H1 (cell line): ENCODE measurements at regions not wholly inside any gene's neighbourhood (a gene's known extent, or its start where the extent isn't known, plus 50 kb on each side); places are given as distances from the start of the nearest gene placed in this dataset.

Experiments
- CTCF ChIA-PET: fragments of 300-600 bp; sonication (Branson Sonifier 250); formaldehyde crosslinking; loops from one replicate; lab custom pipeline; 2021; ENCODE audit not compliant: partially characterized antibody; lab: Charles Lee
- POLR2A ChIA-PET: fragments of 300-600 bp; sonication (Branson Sonifier 250); formaldehyde crosslinking; loops from one replicate; lab custom pipeline; 2021; ENCODE audit warnings: inconsistent platforms; ENCODE audit not compliant: partially characterized antibody; lab: Charles Lee
- DNase-seq, 2 experiments: peaks; one replicate each; pipeline versions ENCODE4 v3.0.0 to v3.0.0-alpha.2; 2010 to 2022; ENCODE audit warnings: low spot score in 2 of 2, low read depth in 1 of 2, mixed read lengths in 1 of 2
- FAIRE-seq: peaks from 2 replicates; lab custom pipeline; 2011; peaks lifted over from hg19 to GRCh38; lab: Jason Lieb, UNC
- H2AFZ ChIP-seq: 2 replicates; pipeline ENCODE4 v1.8.1; 2012; ENCODE audit warnings: low read length, inconsistent platforms
- H2AK5ac ChIP-seq: 2 replicates; pipeline ENCODE4 v1.6.1; 2013; ENCODE audit warnings: low read depth, low read length
- H2BK120ac ChIP-seq: replicated peaks from 2 replicates; pipeline ENCODE3; 2013; ENCODE audit warnings: low read depth, low read length, inconsistent platforms
- H2BK12ac ChIP-seq: 2 replicates; pipeline ENCODE4 v1.6.1; 2013; ENCODE audit warnings: low read depth, low read length
- H2BK15ac ChIP-seq: 2 replicates; pipeline ENCODE4 v1.6.1; 2013; ENCODE audit warnings: low read length
- H2BK20ac ChIP-seq: 2 replicates; pipeline ENCODE4 v1.6.1; 2013; ENCODE audit warnings: low read length
- H2BK5ac ChIP-seq: 2 replicates; pipeline ENCODE4 v1.6.1; 2013; ENCODE audit warnings: low read depth, low read length
- H3K14ac ChIP-seq: 2 replicates; pipeline ENCODE4 v1.6.1; 2013; ENCODE audit warnings: inconsistent platforms; ENCODE audit not compliant: insufficient read length
- H3K18ac ChIP-seq: 2 replicates; pipeline ENCODE4 v1.6.1; 2013; ENCODE audit warnings: low read length; ENCODE audit errors: extremely low read depth
- H3K23ac ChIP-seq: 2 replicates; pipeline ENCODE4 v1.6.1; 2013; ENCODE audit warnings: inconsistent platforms; ENCODE audit not compliant: insufficient read length
- H3K23me2 ChIP-seq: 2 replicates; pipeline ENCODE4 v1.6.1; 2013; ENCODE audit warnings: low read depth, low read length
- H3K27ac ChIP-seq: 2 replicates; pipeline ENCODE4 v1.6.1; 2011; ENCODE audit warnings: low read depth, low read length, inconsistent platforms
- H3K27me3 ChIP-seq, 4 experiments: replicated peaks in 1 of 4; 1 replicate in 1 of 4; 2 replicates in 3 of 4; pipeline versions ENCODE4 v1.6.1 to v1.8.1; 2011 to 2013; ENCODE audit warnings: low read length in 3 of 4, mild to moderate bottlenecking in 3 of 4, inconsistent platforms in 2 of 4, mixed read lengths in 2 of 4, moderate library complexity in 1 of 4; ENCODE audit not compliant: control insufficient read depth in 3 of 4, insufficient read depth in 3 of 4; ENCODE audit errors: extremely low read depth in 1 of 4
- H3K36me3 ChIP-seq, 4 experiments: 2 replicates each; pipeline versions ENCODE4 v1.6.1 to v1.8.1; 2011 to 2013; ENCODE audit warnings: mild to moderate bottlenecking in 4 of 4, low read length in 3 of 4, moderate library complexity in 2 of 4, control low read depth in 1 of 4, inconsistent platforms in 1 of 4; ENCODE audit not compliant: insufficient read depth in 4 of 4, control insufficient read depth in 2 of 4
- H3K4ac ChIP-seq: replicated peaks from 2 replicates; pipeline ENCODE3; 2013; ENCODE audit warnings: low read length, low read depth, mixed read lengths, inconsistent platforms; ENCODE audit not compliant: insufficient read length
- H3K4me1 ChIP-seq, 4 experiments: replicated peaks in 1 of 4; 1 replicate in 1 of 4; 2 replicates in 3 of 4; pipeline versions ENCODE4 v1.6.1 to v1.8.1; 2011 to 2013; ENCODE audit warnings: low read length in 3 of 4, inconsistent platforms in 2 of 4, mixed read lengths in 1 of 4; ENCODE audit not compliant: insufficient read depth in 4 of 4, control insufficient read depth in 3 of 4
- H3K4me2 ChIP-seq, 2 experiments: 2 replicates each; pipeline versions ENCODE4 v1.6.1 to v1.8.1; 2011 to 2013; ENCODE audit warnings: low read depth in 2 of 2, low read length in 2 of 2, control low read depth in 1 of 2, inconsistent platforms in 1 of 2, mild to moderate bottlenecking in 1 of 2; ENCODE audit not compliant: insufficient read depth in 1 of 2
- H3K4me3 ChIP-seq, 4 experiments: fragments of 200-600, 300-600 bp in 1 of 4; sonication (generic), shearing (Covaris generic), sonication (Bioruptor Twin) in 1 of 4; 2 replicates each; pipeline versions ENCODE4 v1.5.1 to v1.8.1; 2011 to 2016; ENCODE audit warnings: low read length in 4 of 4, low read depth in 3 of 4, control low read depth in 2 of 4, inconsistent platforms in 2 of 4, mild to moderate bottlenecking in 2 of 4, mixed read lengths in 1 of 4, moderate library complexity in 1 of 4; ENCODE audit not compliant: insufficient read depth in 2 of 4; ENCODE audit errors: extremely low read depth in 1 of 4
- H3K56ac ChIP-seq: replicated peaks from 2 replicates; pipeline ENCODE3; 2013; ENCODE audit warnings: low read depth, mild to moderate bottlenecking, mixed read lengths, low read length, inconsistent platforms; ENCODE audit not compliant: insufficient read length
- H3K79me1 ChIP-seq: 2 replicates; pipeline ENCODE4 v1.6.1; 2013; ENCODE audit warnings: low read depth, low read length, control low read depth
- H3K79me2 ChIP-seq, 2 experiments: 2 replicates each; pipeline versions ENCODE4 v1.6.1 to v1.8.1; 2012 to 2013; ENCODE audit warnings: low read length in 2 of 2, mild to moderate bottlenecking in 2 of 2, inconsistent platforms in 1 of 2; ENCODE audit not compliant: insufficient read depth in 2 of 2, control insufficient read depth in 1 of 2
- H3K9ac ChIP-seq, 4 experiments: replicated peaks in 1 of 4; 1 replicate in 1 of 4; 2 replicates in 3 of 4; pipeline versions ENCODE4 v1.6.1 to v1.8.1; 2011 to 2013; ENCODE audit warnings: low read depth in 3 of 4, low read length in 3 of 4, control low read depth in 2 of 4, mild to moderate bottlenecking in 2 of 4, moderate library complexity in 2 of 4, inconsistent platforms in 1 of 4; ENCODE audit errors: extremely low read depth in 1 of 4
- H3K9me3 ChIP-seq, 2 experiments: 2 replicates each; pipeline versions ENCODE4 v1.6.1 to v1.8.1; 2012 to 2013; ENCODE audit warnings: mild to moderate bottlenecking in 2 of 2, moderate library complexity in 2 of 2, control low read depth in 1 of 2, inconsistent platforms in 1 of 2, low read depth in 1 of 2, low read length in 1 of 2, mixed read lengths in 1 of 2; ENCODE audit not compliant: insufficient read depth in 2 of 2
- H4K20me1 ChIP-seq, 2 experiments: replicated peaks in 1 of 2; 2 replicates each; pipeline versions ENCODE3 to v1.8.1; 2011 to 2013; ENCODE audit warnings: inconsistent platforms in 2 of 2, low read length in 2 of 2, mild to moderate bottlenecking in 1 of 2; ENCODE audit not compliant: insufficient read depth in 2 of 2, control insufficient read depth in 1 of 2
- H4K5ac ChIP-seq: 2 replicates; pipeline ENCODE4 v1.6.1; 2013; ENCODE audit warnings: low read length, low read depth, mixed read lengths, inconsistent platforms; ENCODE audit not compliant: insufficient read length
- H4K8ac ChIP-seq: 2 replicates; pipeline ENCODE4 v1.8.0; 2013; ENCODE audit warnings: mild to moderate bottlenecking, moderate library complexity, low read length, inconsistent platforms; ENCODE audit not compliant: insufficient read depth; ENCODE audit errors: extremely low read depth
- H4K91ac ChIP-seq: replicated peaks from 2 replicates; pipeline ENCODE3; 2013; ENCODE audit warnings: low read length, mixed read lengths, inconsistent platforms; ENCODE audit not compliant: insufficient read length
- CBX8 ChIP-seq: fragments of 300-800, 300-1000 bp; sonication (generic); IDR thresholded peaks from 2 replicates; pipeline ENCODE4 v1.7.1; 2016; ENCODE audit warnings: low read depth, low read length, borderline replicate concordance
- HDAC2 ChIP-seq, 2 experiments: fragments of 300-600 bp in 1 of 2; sonication (generic) in 1 of 2; IDR thresholded peaks; 2 replicates each; pipeline ENCODE4 v1.6.1; 2011 to 2012; ENCODE audit warnings: low read depth in 2 of 2, low read length in 2 of 2, mild to moderate bottlenecking in 2 of 2, moderate library complexity in 2 of 2, borderline replicate concordance in 1 of 2, inconsistent platforms in 1 of 2
- SP2 ChIP-seq: IDR thresholded peaks from 2 replicates; pipeline ENCODE4 v1.6.1; 2012; ENCODE audit warnings: mild to moderate bottlenecking, low read length, inconsistent platforms
- WGBS, 2 experiments: shearing (Covaris generic) in 1 of 2; methylation state at CpG; one replicate each; pipeline versions ENCODE4 v1.1.6 to v1.1.7; 2013 to 2015; ENCODE audit warnings: low lambda C conversion rate in 2 of 2, mixed read lengths in 2 of 2, inconsistent platforms in 1 of 2, low coverage in 1 of 2, missing lambda C conversion rate in 1 of 2; ENCODE audit not compliant: insufficient replicate concordance in 2 of 2, insufficient coverage in 1 of 2, insufficient read length in 1 of 2; ENCODE audit errors: extremely low coverage in 1 of 2, missing lambda C conversion rate in 1 of 2; 5-methylcytosine and 5-hydroxymethylcytosine counted together

GRCh38 chr9:75671354-75671753 lies 219.1 kb upstream of the PCSK5 start (continued):
- no peak for TF ChIP-seq CBX8

GRCh38 chr9:75672478-75672877 lies 218.0 kb upstream of the PCSK5 start:
- ChIA-PET POLR2A (no interaction called here), CTCF (no interaction called here)
- no peaks in the 10 kb centered on the region for H3K79me2 ChIP-seq
- FAIRE-seq = no peak
- H4K91ac ChIP-seq = no peak overlapping the region
- DNase-seq = no peak
- no peak overlapping the region for H3K27ac ChIP-seq
- H4K20me1 ChIP-seq = no peaks in the 10 kb centered on the region
- no peak overlapping the region for H3K9ac ChIP-seq
- no peak overlapping the region for H3K4me3 ChIP-seq
- H3K23me2 ChIP-seq = no peaks in the 10 kb centered on the region
- H3K23ac ChIP-seq = no peak overlapping the region
- no peaks in the 10 kb centered on the region for H3K36me3 ChIP-seq
- H3K4ac ChIP-seq = no peak overlapping the region
- H2AFZ ChIP-seq = no peak overlapping the region
- H2BK20ac ChIP-seq = no peak overlapping the region
- no peak overlapping the region for H2BK12ac ChIP-seq
- no peak overlapping the region for H4K5ac ChIP-seq
- H2BK15ac ChIP-seq = no peak overlapping the region
- WGBS, 2 experiments = 100% methylated on average over 1 of the region's 1 CpG; no CpG with 5 or more reads in 1 of the 2 experiments
- H3K14ac ChIP-seq = no peak overlapping the region
- H3K4me1 ChIP-seq = no peaks in the 10 kb centered on the region
- no peak overlapping the region for H2BK5ac ChIP-seq
- H3K27me3 ChIP-seq = no peaks in the 10 kb centered on the region
- H3K9me3 ChIP-seq = no peaks in the 10 kb centered on the region
- no peaks in the 10 kb centered on the region for H3K79me1 ChIP-seq
- H3K4me2 ChIP-seq = no peak overlapping the region
- H2AK5ac ChIP-seq = no peak overlapping the region
- H2BK120ac ChIP-seq = no peak overlapping the region
- no peak overlapping the region for H4K8ac ChIP-seq
- no peak overlapping the region for H3K18ac ChIP-seq
- no peak overlapping the region for H3K56ac ChIP-seq
- TF ChIP-seq HDAC2 (IDR thresholded peaks at IDR 0.05; ENCODE audit: borderline replicate concordance in 1 of 2, low read depth in 2 of 2, low read length in 2 of 2) = no peak
- TF ChIP-seq SP2 = no peak
